ENCODE measurements at regions not wholly inside any gene's neighbourhood (a gene's known extent, or its start where the extent isn't known, plus 50 kb on each side); places are given as distances from the start of the nearest gene placed in this dataset.

GRCh38 chr9:106737516-106737915 is 125.5 kb upstream of the ZNF462 start:
- DNase-seq (ENCODE audit: extremely low read depth, low read depth), result no peak
- no peak for TF ChIP-seq CTCF (IDR thresholded peaks at IDR 0.05; ENCODE audit: low read depth, low read length)

DNA sequence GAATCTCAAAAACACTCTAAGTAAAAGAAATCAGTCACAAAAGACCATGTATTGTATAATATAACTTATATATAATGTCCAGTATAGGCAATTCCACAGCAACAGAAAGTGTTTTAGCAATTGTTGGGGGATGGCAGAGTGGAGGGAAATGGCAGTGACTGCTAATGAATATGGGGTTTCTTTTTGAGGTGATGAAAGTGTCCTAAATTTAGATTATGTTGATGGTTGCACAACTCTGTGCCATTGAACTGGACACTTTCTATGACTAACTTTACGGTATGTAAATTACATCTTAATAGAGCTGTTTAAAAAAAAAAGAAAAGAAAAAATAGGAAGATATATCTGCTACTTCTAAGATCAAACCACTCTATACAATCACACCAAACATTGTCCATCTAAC is 124.9 kb upstream of the ZNF462 start:
- DNase-seq (ENCODE audit: extremely low read depth, low read depth), result no peak
- TF ChIP-seq CTCF (IDR thresholded peaks at IDR 0.05; ENCODE audit: low read depth, low read length), result no peak

DNA sequence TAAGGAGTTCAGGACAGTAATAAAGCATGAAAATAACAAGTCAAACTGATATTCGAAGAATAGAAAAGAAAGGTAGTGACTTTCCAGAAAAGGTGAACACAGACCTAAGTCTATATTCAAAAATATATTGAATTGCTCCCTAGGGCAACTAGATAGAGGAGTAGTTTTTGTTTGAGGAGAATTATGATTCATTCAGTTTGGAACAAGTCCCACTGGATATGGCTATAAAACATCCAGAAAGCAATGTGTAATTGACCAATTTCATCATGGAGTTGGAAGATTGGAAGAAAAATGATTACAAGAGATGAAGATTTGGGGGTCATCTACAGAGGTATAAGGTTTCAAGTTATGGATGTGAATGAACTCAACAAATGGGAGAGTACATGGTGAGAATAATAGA is 117.5 kb upstream of the ZNF462 start:
- no peak for TF ChIP-seq CTCF (IDR thresholded peaks at IDR 0.05; ENCODE audit: low read depth, low read length)
- DNase-seq (ENCODE audit: extremely low read depth, low read depth), result no peak

DNA sequence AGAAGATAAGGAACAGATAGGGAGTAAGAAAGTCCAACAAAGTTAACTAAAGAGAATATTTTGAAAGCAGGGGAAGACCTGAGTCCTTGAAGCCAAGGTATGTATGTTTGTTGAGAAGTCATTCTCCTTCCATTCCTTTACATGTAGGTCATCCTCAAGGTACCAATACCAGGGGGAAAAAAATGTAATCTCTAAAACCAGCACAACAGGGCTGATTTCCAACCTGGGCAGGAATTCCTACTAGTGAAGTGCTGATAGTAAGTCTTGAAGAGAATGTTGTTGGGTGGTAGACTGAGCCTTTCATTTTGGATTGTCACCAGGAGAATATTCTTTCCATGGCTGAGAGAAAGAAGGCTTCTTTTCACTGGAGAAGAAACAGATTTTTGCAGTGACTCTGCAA is 117.1 kb upstream of the ZNF462 start:
- no peak for TF ChIP-seq CTCF (IDR thresholded peaks at IDR 0.05; ENCODE audit: low read depth, low read length)
- no peak for DNase-seq (ENCODE audit: extremely low read depth, low read depth)

DNA sequence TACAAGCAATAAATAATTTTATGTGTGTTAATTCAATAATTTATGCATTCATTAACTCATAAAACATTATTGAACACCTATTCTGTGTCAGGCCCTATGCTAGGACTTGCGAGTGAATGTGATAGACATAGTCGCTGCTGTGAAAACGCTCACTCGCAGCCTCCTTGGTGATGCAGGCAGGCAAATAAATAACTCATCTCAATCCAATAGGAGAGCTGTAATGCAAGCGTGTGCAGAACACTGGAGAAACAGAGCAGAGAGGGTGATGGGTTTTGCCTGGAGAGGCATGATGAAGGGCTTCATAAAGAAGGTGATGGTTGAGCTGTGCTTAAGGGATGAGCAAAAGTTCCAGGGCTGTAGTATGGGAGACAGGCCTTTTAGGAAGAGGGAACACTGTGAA is 111.3 kb upstream of the ZNF462 start:
- no peak for DNase-seq (ENCODE audit: extremely low read depth, low read depth)
- no peak for TF ChIP-seq CTCF (IDR thresholded peaks at IDR 0.05; ENCODE audit: low read depth, low read length)

DNA sequence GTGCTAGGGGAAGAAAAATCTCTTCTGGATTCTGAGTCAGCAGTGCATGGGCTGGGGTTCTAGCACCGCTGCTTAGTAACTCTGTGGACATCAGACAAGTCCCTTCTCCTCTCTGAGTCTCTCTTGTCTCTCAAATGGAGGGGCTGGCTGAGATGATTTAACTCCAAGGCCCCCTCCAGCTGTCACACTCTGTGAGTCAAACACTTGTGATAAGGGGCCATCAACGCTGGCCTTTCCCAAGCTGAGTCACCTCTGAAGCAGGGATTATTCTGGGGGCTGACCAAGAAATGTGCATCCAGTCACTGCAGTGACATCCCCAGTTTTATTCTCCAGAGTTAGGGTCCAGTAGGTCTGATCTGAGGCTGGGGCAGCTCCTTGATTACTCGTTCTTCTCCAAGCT is 110.4 kb upstream of the ZNF462 start:
- TF ChIP-seq CTCF (IDR thresholded peaks at IDR 0.05; ENCODE audit: low read depth, low read length), result no peak
- no peak for DNase-seq (ENCODE audit: extremely low read depth, low read depth)

DNA sequence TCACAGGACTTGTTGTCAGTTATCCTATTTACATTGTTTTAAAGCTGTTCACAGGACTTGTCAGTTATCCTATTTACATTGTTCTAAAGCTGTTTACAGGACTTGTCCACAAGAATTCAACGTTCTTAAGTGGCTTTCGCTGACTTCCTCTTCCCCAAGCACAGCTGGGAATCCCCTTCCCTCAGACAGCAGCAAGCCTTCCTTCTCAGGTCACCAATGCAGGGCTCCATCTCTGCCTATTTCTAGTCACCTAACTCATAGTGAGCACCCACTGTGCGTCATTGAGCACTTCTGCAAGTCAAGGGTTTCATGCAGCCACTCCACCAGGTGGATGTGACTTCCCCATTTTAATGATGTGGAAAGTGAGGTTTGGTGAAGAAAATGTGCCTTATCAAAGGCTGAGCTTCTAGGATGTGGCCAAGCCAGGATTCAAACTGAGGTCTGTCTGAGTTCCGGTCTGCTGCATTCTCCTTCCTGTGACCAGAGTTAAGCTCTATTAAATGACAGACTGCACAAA is 109.8 kb upstream of the ZNF462 start:
- no peak for TF ChIP-seq CTCF (IDR thresholded peaks at IDR 0.05; ENCODE audit: low read depth, low read length)
- DNase-seq (ENCODE audit: extremely low read depth, low read depth), result no peak
